Parathyroid adenoma (tissue), 2 donors: ENCODE measurements at regions not wholly inside any gene's neighbourhood (a gene's known extent, or its start where the extent isn't known, plus 50 kb on each side); places are given as distances from the start of the nearest gene placed in this dataset.

Experiments
- H2AFZ ChIP-seq: fragments of 300-600 bp; sonication (generic); one replicate; pipeline ENCODE4 v1.7.0; 2017; ENCODE audit warnings: antibody characterized with exemption, mild to moderate bottlenecking
- H3K27ac ChIP-seq: fragments of 300-600 bp; sonication (generic); one replicate; pipeline ENCODE4 v1.7.0; 2017
- H3K27me3 ChIP-seq: fragments of 300-600 bp; sonication (generic); one replicate; pipeline ENCODE4 v1.7.0; 2017; ENCODE audit warnings: low read length; ENCODE audit not compliant: control insufficient read depth, insufficient read depth
- H3K36me3 ChIP-seq: fragments of 300-600 bp; sonication (generic); one replicate; pipeline ENCODE4 v1.7.0; 2017; ENCODE audit warnings: low read length; ENCODE audit not compliant: control insufficient read depth, insufficient read depth
- H3K4me1 ChIP-seq: fragments of 300-600 bp; sonication (generic); one replicate; pipeline ENCODE4 v1.7.0; 2017; ENCODE audit warnings: control low read depth
- H3K4me2 ChIP-seq: fragments of 300-600 bp; sonication (generic); one replicate; pipeline ENCODE4 v1.7.0; 2017; ENCODE audit warnings: low read length
- H3K4me3 ChIP-seq: fragments of 300-600 bp; sonication (generic); one replicate; pipeline ENCODE4 v1.7.0; 2017; ENCODE audit warnings: low read depth, low read length
- H3K79me2 ChIP-seq: fragments of 300-600 bp; sonication (generic); one replicate; pipeline ENCODE4 v1.7.0; 2017; ENCODE audit warnings: control low read depth
- H3K9ac ChIP-seq: fragments of 300-600 bp; sonication (generic); one replicate; pipeline ENCODE4 v1.7.0; 2017; ENCODE audit warnings: mild to moderate bottlenecking
- H3K9me3 ChIP-seq: fragments of 300-600 bp; sonication (generic); one replicate; pipeline ENCODE4 v1.7.0; 2017; ENCODE audit warnings: low read length; ENCODE audit not compliant: control insufficient read depth
- CTCF ChIP-seq: fragments of 300-600 bp; sonication (generic); IDR thresholded peaks from one replicate; pipeline ENCODE4 v1.7.0; 2017; ENCODE audit warnings: antibody characterized with exemption, mild to moderate bottlenecking
- donor health status: primary hyperparathyroidism.

DNA sequence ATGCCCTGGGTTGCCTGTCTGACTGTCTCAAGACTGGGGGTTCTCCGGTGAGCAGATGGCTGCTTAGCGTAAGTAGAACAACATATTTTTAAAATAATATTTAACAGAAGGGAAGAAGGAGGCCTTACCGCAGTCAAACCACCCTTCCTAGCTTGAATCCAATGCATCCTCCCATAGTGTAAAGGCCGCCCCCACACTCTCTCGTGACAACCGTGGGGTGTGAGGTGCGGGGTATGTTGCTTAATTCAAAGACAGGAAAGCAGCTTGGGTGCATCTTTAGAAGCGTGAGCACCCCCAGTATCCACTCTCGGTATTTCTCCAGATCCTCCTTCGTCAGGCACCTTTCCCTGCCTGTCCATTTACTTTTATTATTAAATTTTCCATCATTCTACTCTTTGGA, 501.2 kb upstream of the CDH4 start:
- no peaks in the 10 kb centered on the region for H3K27me3 ChIP-seq
- no peaks in the 10 kb centered on the region for H3K36me3 ChIP-seq
- no peak overlapping the region for H3K9ac ChIP-seq
- no peak overlapping the region for H3K4me3 ChIP-seq
- no peak overlapping the region for H3K4me2 ChIP-seq
- TF ChIP-seq CTCF: no peak
- H3K79me2 ChIP-seq: no peaks in the 10 kb centered on the region
- H3K27ac ChIP-seq: no peak overlapping the region
- no peaks in the 10 kb centered on the region for H3K4me1 ChIP-seq
- no peak overlapping the region for H2AFZ ChIP-seq
- H3K9me3 ChIP-seq: no peaks in the 10 kb centered on the region

DNA sequence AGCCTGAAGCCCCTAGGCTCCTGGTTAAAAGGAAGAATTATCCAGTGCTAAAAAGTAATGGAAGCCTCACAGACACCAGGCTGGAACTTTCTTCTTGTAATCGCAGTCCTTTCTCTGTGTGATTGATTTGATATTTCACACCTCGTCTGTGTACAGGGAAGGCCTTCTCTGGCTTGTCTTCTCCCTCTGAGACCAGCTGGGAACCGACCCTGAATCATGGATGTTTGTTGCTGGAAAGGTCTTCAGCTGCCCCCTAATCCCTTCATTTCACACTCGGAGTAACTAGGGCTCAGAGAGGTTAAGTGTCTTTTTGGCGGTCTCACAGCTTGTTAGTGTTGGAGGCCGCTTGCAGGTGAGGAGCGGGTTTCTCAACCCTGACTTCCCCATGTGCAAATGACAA, 500.2 kb upstream of the CDH4 start:
- no peak overlapping the region for H2AFZ ChIP-seq
- H3K4me2 ChIP-seq: no peak overlapping the region
- no peaks in the 10 kb centered on the region for H3K4me1 ChIP-seq

GRCh38 chr20:60752741-60753420, 499.2 kb upstream of the CDH4 start:
- H2AFZ ChIP-seq: peak overlapping the region; percentile 41
- no peaks in the 10 kb centered on the region for H3K27me3 ChIP-seq
- no peak overlapping the region for H3K4me3 ChIP-seq
- H3K79me2 ChIP-seq: no peaks in the 10 kb centered on the region
- no peak overlapping the region for H3K9ac ChIP-seq
- H3K4me1 ChIP-seq: no peaks in the 10 kb centered on the region
- no peaks in the 10 kb centered on the region for H3K9me3 ChIP-seq
- no peaks in the 10 kb centered on the region for H3K36me3 ChIP-seq
- no peak for TF ChIP-seq CTCF
- no peak overlapping the region for H3K27ac ChIP-seq
- H3K4me2 ChIP-seq: no peak overlapping the region

More for the DNA sequence above, 500.2 kb upstream of the CDH4 start:
- Histone ChIP-seq H3K79me2 (no peaks in the 10 kb centered on the region), H3K27me3 (no peaks in the 10 kb centered on the region), H3K36me3 (no peaks in the 10 kb centered on the region), H3K4me3 (no peak overlapping the region), H3K9me3 (no peaks in the 10 kb centered on the region), H3K9ac (no peak overlapping the region), H3K27ac (no peak overlapping the region)
- TF ChIP-seq CTCF: no peak

- Histone ChIP-seq H3K79me2 (no peaks in the 10 kb centered on the region), H3K4me3 (no peak overlapping the region), H2AFZ (no peak overlapping the region), H3K4me1 (no peaks in the 10 kb centered on the region), H3K27me3 (no peaks in the 10 kb centered on the region), H3K4me2 (no peak overlapping the region), H3K27ac (no peak overlapping the region), H3K9ac (no peak overlapping the region), H3K9me3 (no peaks in the 10 kb centered on the region), H3K36me3 (no peaks in the 10 kb centered on the region)
- TF ChIP-seq CTCF: no peak
Observed at GRCh38 chr20:60754856-60755255, 497.2 kb upstream of the CDH4 start.

GRCh38 chr20:60759651-60760050, 492.4 kb upstream of the CDH4 start:
- H3K27ac ChIP-seq: no peak overlapping the region
- no peak overlapping the region for H3K4me2 ChIP-seq

More at GRCh38 chr20:60759651-60760050, 492.4 kb upstream of the CDH4 start:
- H3K79me2 ChIP-seq: no peaks in the 10 kb centered on the region
- H3K27me3 ChIP-seq: no peaks in the 10 kb centered on the region
- H3K9me3 ChIP-seq: no peaks in the 10 kb centered on the region
- no peak overlapping the region for H2AFZ ChIP-seq
- no peaks in the 10 kb centered on the region for H3K4me1 ChIP-seq
- no peak overlapping the region for H3K9ac ChIP-seq
- no peak overlapping the region for H3K4me3 ChIP-seq
- no peak for TF ChIP-seq CTCF
- no peaks in the 10 kb centered on the region for H3K36me3 ChIP-seq
